ENCODE measurements at regions not wholly inside any gene's neighbourhood (a gene's known extent, or its start where the extent isn't known, plus 50 kb on each side); places are given as distances from the start of the nearest gene placed in this dataset.

- TF ChIP-seq CTCF (IDR thresholded peaks at IDR 0.05): no peak
- TF ChIP-seq POLR2A (IDR thresholded peaks at IDR 0.05): no peak
- Histone ChIP-seq H3K36me3 (no peaks in the 10 kb centered on the region), H3K9me3 (no peaks in the 10 kb centered on the region), H3K4me1 (peaks cover 0 to 21% (median 0%) of the 10 kb centered on the region in 12 donors), H3K27me3 (peaks cover 0 to 3% (median 0%) of the 10 kb centered on the region in 9 donors), H3K4me3 (no peak overlapping the region), H3K27ac (no peak overlapping the region)
- intact Hi-C loops (cut with DNase I): no loop called here
- 86 to 95% (median 89%) methylated on average over 5 of the region's 5 CpGs for WGBS, 4 donors
- DNase-seq: no peak
- no peak for ATAC-seq
Observed at GRCh38 chr20:4635781-4636180, 50.5 kb upstream of the PRNP start.

GRCh38 chr20:4635342-4635741, 50.9 kb upstream of the PRNP start:
- Histone ChIP-seq H3K9me3 (no peaks in the 10 kb centered on the region), H3K27ac (no peak overlapping the region), H3K4me1 (peaks cover 0 to 21% (median 0%) of the 10 kb centered on the region in 12 donors), H3K4me3 (no peak overlapping the region), H3K36me3 (no peaks in the 10 kb centered on the region), H3K27me3 (peaks cover 0 to 3% (median 0%) of the 10 kb centered on the region in 9 donors)
- WGBS, 4 donors: 29 to 60% (median 33%) methylated on average over 1 of the region's 1 CpG
- DNase-seq (no peak), ATAC-seq (no peak)
- intact Hi-C loops (cut with DNase I): no loop called here
- TF ChIP-seq POLR2A (IDR thresholded peaks at IDR 0.05): no peak
- TF ChIP-seq CTCF (IDR thresholded peaks at IDR 0.05): no peak

GRCh38 chr20:4633780-4634179, 52.5 kb upstream of the PRNP start:
- intact Hi-C loops (cut with DNase I): no loop called here
- Histone ChIP-seq H3K4me3 (no peak overlapping the region), H3K27ac (peak overlapping the region in 1 of 12 donors; percentile 64), H3K27me3 (no peaks in the 10 kb centered on the region), H3K9me3 (no peaks in the 10 kb centered on the region), H3K36me3 (no peaks in the 10 kb centered on the region), H3K4me1 (peaks cover 0 to 21% (median 0%) of the 10 kb centered on the region in 12 donors)
- WGBS, 4 donors: 58 to 74% (median 70%) methylated on average over 4 of the region's 4 CpGs
- TF ChIP-seq CTCF (IDR thresholded peaks at IDR 0.05): no peak
- no peak for TF ChIP-seq POLR2A (IDR thresholded peaks at IDR 0.05)
- DNase-seq: peak in 1 of 5 donors; percentile 32
- peak; percentile 16 to 70 (median 41) for ATAC-seq

GRCh38 chr20:4633379-4633778, 52.9 kb upstream of the PRNP start:
- intact Hi-C loops (cut with DNase I): no loop called here
- peaks cover 0 to 21% (median 0%) of the 10 kb centered on the region in 12 donors for H3K4me1 ChIP-seq
- H3K36me3 ChIP-seq: no peaks in the 10 kb centered on the region
- peak overlapping the region in 1 of 12 donors; percentile 64 for H3K27ac ChIP-seq
- no peaks in the 10 kb centered on the region for H3K27me3 ChIP-seq
- no peak for DNase-seq
- ATAC-seq: no peak
- H3K9me3 ChIP-seq: no peaks in the 10 kb centered on the region
- WGBS, 4 donors: 58 to 75% (median 66%) methylated on average over 3 of the region's 3 CpGs
- TF ChIP-seq POLR2A (IDR thresholded peaks at IDR 0.05) (no peak), CTCF (IDR thresholded peaks at IDR 0.05) (no peak)
- H3K4me3 ChIP-seq: no peak overlapping the region
